Right ventricle myocardium superior (tissue), 1 donor: ENCODE measurements at regions not wholly inside any gene's neighbourhood (a gene's known extent, or its start where the extent isn't known, plus 50 kb on each side); places are given as distances from the start of the nearest gene placed in this dataset.

Experiments used
- ATAC-seq: fragments of 200-7000 bp; cut with Tn5 transposase; one replicate; pipeline ENCODE4 v1.9.1; 2020; ENCODE audit warnings: mild to moderate bottlenecking; ENCODE audit not compliant: poor library complexity
- DNase-seq: peaks from one replicate; pipeline ENCODE4 v3.0.0-alpha.2; 2020
- intact Hi-C: fragments of 100-400 bp; cut with DNase I; formaldehyde crosslinking; loops from one replicate; pipeline ENCODE4 v1.11.2; 2022
- donor health status: DM: no; HTN: yes; CAD: no; lungs with severe emphysema.

DNA sequence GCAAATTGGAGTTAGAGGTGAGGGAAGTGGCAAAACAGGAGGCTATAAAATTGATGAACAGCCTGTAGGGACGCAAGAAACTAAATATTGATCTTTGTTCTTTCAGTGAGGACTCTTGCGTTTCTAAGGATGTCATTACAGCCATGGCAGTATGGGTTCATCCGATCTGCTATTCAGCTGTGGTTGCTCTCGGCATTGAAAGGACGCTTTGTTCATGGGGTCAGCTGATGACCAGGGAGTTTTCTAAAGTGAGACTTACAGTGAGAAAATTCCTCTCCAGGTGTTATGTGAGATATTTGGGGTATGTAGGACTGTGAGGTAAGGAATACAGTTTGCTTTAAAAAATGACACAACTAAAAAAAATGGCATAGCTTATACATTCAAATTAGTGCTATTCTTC is 52.7 kb upstream of the PELI1 start:
- intact Hi-C loops: no loop called here
- ATAC-seq: no peak
- DNase-seq: no peak

DNA sequence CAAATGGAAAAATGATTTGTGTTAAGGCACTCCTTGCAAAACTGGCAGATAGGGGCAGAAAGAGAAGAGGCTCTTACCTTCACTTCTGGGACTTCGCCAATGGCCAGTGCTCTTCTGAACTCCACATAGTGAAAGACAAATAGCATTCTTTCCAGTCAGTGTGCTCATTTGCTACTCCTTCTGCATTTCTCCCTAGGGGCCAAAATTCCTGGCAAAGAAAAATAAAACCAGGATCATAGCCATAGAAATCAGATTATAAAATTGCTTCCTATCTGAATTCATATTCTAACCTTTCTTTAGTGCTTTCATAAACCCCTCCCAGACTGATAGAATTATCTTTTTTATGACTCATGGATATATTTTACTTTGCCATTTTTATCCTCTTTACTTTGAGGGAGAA is 56.9 kb upstream of the PELI1 start:
- intact Hi-C loops: no loop called here
- ATAC-seq: no peak
- DNase-seq: no peak

DNA sequence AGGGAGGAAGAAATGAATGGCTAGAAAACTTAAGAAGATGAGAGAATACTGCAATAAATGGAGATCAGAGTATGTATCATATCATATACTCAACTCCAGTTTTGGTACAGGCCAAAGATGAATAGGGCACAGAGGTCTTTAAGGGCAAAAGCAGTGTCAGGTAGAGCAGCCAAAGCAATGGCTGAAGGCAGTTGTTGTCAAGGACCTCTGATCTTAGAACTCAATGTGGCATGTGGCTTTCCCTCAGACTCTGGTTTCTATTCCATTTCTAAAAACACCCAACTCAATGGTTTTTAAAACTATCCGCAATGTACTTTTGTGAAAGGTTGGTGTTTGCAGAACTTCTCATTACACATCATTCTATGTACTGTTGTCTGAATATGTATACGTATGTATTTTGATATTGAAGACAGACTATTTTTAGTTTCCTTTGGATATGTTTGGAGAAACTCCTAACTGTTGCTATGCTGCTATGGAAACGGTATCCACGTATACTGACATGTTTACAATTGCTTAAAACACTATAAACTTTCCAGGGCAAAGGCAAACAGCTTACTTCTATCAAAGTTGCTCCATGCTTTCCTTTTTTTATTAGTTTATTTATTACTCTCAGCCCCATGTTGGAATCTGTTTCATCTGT is 58.1 kb upstream of the PELI1 start:
- ATAC-seq (peak; percentile 77), DNase-seq (no peak)
- intact Hi-C loops: no loop called here

DNA sequence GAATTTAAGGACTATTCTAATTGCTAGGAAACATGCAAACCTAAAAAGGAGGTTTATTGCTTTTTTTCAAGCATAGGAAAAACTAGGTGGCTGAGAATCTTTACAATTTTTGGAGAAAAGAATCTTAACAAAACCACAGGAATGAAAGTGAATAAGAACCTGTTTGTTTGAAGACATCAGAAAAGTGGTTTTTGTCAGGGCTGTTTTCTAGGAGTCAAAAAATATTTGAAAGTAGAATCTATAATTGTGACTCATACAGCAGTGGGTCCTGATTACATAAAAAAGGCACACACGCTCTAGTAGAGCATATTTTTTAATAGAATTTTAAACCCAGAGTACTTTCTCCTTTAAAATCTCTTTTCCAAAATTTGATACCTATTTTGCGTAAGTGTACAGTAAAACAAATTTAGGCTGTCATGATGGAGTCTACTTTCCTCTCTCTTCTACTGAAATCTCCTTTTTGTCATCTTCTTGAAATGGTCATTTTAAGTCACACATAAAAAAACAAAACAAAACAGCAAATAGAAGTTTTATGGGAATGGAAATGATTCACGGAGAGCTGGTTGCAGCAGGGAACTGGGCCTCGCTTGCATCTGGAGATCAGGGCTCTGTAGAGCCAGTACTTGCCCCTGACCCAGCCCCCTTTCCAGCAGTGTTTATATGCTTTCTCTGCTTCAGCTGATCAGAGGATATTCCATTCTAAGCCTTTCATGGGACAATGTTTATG is 59.1 kb upstream of the PELI1 start:
- DNase-seq: no peak
- peak; percentile 32 for ATAC-seq
- intact Hi-C loops: no loop called here

DNA sequence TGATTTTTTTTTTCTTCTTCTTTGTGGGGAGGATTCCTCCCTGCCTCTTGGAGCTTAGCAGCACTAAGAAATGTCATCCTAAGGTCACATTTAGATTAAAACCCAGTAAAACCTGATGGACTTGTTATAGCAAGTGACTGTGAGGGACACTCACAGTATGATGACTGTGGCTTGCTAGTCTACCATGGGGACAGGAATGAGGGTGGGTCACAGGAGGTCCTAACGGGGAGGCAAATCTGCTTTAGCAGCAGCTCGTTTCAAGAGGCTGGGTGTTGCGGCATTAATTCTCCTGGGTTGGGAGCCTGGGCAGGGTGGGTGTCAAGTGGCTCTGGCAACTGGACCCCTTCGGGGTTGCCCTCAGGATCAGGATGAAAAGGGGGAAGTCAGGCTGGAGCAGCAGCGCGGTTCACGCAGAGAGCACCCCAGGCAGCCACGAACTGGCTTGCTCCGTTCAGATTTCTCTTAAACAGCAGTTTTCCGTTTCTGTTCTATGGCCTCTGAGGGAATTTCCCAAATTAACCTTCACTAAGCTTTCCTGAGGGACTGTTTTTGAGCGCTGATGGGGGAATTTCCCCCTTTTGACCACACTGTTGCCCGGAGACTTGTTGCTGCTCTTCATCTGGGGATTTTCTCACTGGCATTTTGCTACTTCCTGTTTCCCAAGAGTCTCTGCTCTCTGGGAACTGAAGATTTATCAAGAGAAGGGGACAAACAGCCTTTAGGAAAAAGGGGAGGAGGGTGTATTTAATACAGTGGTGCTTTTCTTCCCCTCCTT is 59.8 kb upstream of the PELI1 start:
- ATAC-seq (peak; percentile 45), DNase-seq (peak; percentile 60)
- intact Hi-C loops: no loop called here

DNA sequence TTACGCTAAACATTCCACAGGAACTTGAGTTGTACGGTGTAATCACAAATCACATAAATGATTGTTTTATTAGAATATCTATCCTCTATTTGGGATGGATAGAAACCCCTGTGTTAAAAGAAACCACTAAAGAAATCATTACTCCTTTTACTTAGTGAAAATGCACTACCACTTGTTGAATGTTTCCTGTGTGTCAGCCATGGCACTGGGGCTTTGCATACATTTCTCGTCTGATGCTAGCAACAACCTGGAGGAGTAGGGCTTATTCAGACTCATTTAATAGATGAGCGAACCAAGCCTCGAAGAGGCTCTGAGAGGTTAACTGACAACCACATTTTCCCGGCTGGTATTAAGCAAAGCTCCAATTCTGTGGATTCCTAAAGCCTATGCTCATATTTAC is 60.5 kb upstream of the PELI1 start:
- intact Hi-C loops: no loop called here
- ATAC-seq: no peak
- no peak for DNase-seq

DNA sequence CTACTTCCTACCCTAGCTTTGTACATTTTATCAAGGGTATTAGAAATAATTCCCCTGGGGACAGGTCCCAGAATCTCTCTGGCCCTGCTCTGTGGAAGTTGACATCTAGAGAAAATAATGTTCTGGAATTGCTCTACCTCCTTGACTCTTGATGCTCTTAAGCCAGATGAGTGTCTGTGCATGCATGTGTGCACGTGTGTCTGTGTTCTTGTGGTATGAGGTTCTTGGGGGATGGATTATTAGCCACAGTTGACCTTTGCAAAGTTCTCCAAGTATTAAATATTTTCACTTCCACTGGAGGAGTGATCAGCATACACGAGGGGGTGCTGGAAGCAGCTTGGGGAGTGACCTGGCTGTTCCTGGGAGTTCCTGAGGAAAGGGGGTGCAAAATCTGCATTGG is 61.2 kb upstream of the PELI1 start:
- intact Hi-C loops: no loop called here
- no peak for ATAC-seq

DNA sequence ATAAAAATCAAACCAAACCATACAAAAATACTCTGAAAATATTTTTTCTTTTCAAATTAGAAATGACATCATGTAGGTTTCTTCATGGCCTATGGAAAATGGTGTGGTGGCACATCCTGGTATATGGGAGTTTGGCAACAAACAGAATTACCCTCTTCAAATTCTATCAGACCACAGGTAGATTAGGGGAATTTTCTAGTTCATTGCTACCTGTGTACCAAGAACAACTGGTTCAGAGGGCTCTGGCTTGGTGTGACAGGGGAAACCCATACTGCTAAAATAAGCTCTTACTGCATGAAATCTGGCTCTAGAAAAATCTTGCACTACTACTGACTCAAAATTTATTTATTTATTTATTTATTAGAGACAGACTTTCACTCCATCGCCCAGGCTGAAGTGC is 63.4 kb upstream of the PELI1 start:
- DNase-seq (no peak), ATAC-seq (no peak)
- intact Hi-C loops: no loop called here

More for the DNA sequence above, 61.2 kb upstream of the PELI1 start:
- no peak for DNase-seq

DNA sequence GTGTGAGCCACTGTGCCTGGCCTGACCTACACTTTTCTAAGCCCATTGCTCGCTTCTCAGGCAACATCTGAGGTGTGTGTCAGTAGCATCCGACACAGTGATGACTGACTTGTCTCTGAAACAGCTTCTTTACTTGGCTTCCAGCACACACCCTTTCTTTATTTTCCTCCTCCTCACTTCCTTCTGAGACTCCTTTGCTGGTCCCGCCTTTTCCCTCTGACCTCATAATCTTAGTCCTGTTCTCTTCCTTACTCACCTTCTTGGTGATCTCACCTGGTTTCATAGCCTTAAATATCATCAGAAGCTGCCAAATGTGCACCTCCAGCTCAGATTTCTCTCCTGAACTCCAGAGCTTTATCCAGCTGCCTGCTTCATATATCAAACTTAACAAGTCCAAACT is 66.6 kb upstream of the PELI1 start:
- intact Hi-C loops: no loop called here

DNA sequence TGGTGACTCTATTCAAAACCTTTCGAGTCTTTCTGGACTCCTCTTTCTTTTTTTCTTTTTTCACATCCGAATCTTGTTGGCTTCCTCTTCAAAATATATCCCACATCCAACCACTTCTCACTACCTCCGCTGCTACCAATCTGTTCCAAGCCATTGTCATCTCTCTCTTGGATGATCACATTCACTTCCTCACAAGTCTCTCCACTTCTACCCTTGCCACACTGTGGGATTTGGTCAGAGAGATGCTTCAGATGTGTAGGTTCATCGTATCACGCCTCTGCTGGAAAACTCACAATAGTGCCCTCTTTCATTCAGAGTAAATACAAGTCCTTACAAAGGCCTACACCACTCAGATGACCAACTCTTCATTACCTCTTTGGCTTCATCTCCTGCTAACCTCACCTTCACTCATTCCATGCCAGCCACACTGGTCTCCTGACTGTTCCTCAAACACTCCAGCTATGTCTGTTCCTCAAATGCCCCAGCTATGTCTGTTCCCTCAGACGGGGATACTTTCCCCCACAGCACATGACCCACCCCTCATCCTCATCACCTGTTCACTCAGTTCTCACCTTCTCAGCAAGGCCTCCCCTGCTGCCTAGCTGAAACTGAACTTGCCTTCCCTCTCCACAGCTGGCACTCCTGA is 67.2 kb upstream of the PELI1 start:
- intact Hi-C loops: no loop called here
- ATAC-seq (no peak), DNase-seq (no peak)

More for the DNA sequence above, 66.6 kb upstream of the PELI1 start:
- ATAC-seq (no peak), DNase-seq (no peak)

DNA sequence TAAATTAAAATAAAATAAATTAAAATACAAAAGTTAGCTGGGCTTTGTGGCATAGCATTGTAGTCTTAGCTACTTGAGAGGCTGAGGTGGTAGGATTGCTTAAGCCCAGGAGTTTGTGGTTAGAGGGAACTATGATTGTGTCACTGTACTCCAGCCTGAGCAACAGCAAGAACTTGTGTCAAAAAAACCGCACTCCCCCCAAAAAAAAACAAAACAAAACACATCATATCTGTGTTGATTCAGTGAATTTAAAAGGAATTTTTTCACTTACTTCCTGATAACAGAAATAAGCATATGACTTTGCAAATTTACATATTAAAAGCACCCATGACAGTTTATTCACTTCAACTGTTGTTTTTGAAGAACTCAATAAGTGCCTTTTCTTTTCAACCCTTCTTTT is 68.1 kb upstream of the PELI1 start:
- ATAC-seq (peak; percentile 60), DNase-seq (no peak)
- intact Hi-C loops: no loop called here

DNA sequence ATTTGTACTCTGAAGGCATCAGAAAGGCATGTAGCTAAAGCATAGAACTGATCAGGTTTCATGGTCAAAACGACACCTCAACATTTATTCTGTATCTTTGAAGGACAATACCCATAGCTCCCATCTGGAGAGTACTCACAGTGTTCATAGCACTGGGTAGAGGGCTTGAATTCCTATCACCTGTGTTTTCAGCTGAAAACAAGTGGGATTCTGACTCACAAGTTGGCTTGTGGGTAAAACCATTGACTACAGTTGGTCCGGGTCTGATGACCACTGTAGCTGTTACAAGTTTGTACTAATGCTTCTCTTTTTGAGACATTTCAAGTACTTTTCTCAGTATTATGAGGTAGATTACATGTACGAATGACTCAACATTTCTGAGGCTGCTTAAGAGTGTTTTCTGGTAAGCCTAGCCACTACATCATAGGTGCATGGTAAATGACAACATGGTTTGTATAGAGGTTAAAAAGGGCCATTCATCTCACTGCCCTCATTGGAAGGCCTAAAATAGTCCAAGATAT is 68.6 kb upstream of the PELI1 start:
- peak; percentile 11 for ATAC-seq
- intact Hi-C loops: no loop called here
- no peak for DNase-seq

DNA sequence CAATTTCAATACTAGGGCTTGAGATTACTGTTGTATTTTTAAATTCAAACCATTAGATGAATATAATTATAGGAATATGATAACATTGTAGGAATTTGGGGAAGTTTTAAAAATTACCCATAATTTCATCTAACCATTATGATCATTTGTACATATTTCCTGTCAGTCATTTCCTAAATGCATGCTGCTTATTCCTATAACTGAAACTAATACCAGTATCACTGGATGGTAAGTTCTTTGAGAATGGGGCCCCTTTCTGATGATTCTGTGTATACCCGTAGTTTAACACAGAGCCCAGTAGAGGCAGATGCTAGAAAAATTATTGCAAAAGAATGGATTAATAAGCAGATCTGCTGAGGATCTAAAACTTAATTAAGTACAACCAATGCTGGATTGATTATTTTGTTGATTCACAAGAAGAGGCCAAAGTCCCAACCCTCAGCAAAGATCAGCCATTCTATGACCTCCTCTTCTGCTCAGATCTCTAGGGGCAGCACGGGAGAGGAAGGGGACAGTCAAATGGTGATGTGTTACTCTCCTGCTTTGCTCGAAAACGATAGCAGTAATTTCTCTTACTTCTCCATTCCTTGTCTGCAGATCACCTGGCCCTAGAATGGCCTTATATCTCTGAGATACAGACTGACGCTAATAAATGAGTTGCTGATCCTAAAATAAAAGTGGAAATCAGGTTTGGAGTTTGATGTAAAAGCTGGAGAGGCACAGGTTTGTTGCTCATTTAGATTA is 69.5 kb upstream of the PELI1 start:
- peak; percentile 23 for ATAC-seq
- DNase-seq: no peak
- intact Hi-C loops: no loop called here

DNA sequence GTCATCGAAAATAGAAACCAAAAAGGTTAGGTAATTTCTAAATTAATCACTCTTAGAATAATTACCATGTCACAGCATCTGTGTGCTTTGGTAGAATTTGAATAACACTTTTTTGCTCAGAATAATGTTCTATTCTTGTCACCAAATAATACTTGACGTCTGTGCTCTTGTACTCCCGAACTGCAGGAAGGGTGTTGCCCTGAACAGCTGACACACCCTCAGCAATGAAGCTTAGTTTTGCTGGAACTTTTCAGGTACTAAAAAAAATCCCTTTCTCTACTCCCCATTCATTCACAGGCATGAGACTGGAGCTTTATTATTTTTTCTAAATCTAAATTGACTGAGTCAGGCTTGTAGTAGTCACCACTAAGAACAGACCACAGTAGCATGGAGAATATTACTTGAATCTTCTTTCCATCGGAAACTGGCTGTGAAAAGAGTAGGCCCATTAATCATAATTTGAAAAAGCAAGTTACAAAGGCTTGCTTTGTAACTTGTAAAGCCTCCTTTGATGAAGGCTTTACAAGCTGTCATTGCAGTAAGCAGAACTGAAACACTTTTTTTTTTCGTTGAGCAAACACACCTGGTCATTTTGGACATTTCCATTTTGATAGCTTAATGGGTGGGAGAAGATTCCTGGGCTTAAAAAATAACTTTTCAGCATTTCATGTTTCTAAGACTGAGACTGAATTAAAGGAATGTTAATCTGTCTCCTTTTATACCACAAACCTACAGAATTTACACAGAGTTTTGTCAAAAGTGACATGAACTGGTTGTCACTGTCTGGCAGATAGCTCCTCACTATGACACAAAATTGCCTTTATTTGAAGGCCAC is 70.3 kb upstream of the PELI1 start:
- peak; percentile 73 for ATAC-seq
- intact Hi-C loops: no loop called here
- DNase-seq: no peak

DNA sequence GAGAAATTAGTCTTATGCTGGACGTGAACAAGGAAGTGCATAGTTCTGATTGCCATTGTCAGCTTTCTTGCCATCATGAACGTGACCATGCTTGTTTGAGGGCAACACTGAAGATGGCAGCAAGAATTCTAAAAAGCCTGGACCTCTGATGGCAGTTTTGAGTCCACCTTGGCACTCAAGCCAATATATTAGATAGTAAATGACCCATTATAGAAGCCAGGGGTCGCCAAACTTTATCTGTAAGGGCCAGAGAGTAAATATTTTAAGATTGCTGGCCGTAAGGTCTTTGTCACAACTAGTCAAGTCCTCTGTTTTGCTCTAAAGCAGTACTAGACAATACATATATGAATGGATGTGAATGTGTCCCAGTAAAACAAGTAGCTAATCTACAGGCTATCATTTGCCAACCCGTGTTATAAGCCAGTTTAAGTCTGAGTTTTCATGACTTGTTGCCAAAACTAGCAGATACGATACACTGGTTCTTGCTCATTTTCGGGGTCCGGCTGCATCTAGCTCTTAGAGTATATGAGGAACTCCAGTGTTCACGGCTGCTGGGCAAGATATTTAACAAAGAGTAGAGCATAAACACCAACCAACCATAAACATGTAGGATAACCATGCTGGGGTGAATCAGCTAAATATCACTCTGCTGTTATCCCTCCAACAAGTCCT is 73.1 kb upstream of the PELI1 start:
- ATAC-seq (no peak), DNase-seq (no peak)
- intact Hi-C loops: no loop called here

DNA sequence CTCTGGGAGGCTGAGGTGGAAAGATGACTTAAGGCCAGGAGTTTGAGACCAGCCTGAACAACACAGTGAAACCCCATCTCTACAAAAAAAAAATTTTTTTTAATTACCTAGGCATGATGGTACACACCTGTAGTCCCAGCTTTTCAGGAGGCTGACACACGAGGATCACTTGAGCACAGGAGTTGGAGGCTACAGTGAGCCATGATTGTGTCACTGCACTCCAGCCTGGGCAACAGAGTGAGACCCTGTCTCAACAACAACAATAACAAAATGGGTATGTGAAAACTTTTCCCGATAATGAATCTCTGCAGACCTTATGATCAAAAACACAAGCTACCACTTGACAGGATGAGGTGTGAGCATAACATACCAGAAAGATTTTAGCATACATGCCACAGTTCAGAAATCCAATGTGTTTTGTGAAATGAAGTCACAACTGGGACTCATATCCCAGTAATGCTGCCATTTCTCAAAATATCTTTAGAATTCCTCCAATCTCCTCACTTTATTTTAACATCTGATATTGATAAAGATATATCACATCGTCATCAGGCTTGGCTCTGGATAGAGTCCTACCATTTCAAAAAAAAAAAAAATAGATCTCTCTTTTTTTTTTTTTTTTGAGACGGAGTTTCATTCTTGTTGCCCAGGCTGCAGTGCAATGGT is 74.0 kb upstream of the PELI1 start:
- no peak for DNase-seq
- intact Hi-C loops: no loop called here
- no peak for ATAC-seq

DNA sequence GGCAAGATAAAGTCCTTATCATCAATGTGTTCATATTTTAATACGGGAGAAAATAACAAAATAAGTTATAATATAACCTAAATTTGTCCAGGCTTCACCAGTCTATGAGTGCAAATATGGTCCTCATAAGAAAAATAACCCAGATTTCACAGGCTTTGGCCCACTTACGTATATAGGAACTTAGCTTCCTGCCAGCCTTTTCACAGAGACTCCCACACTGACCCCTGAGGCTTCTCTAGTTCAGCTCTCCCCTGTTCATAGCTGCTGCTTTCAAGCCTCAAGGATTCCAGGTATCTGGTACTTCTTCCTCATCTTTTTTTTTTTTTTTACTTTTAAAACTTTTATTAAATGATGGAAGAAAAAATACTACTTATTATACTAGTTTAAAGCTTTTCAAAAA is 74.9 kb upstream of the PELI1 start:
- intact Hi-C loops: no loop called here
- no peak for ATAC-seq
- no peak for DNase-seq
